Vagina (tissue), 2 donors: ENCODE measurements at regions not wholly inside any gene's neighbourhood (a gene's known extent, or its start where the extent isn't known, plus 50 kb on each side); places are given as distances from the start of the nearest gene placed in this dataset.

ENCODE experiments used
- DNase-seq, 2 donors: peaks; one replicate each; pipeline ENCODE4 v3.0.0-alpha.2; 2017; ENCODE audit errors: extremely low spot score in 2 of 2
- H3K27ac ChIP-seq: fragments of 200-600 bp; sonication (generic); one replicate; pipeline ENCODE4 v1.5.1; 2019
- H3K27me3 ChIP-seq: fragments of 200-600 bp; sonication (generic); one replicate; pipeline ENCODE4 v1.5.1; 2019
- H3K36me3 ChIP-seq, 2 donors: fragments of 200-600 bp; sonication (generic); one replicate each; pipeline ENCODE4 v1.5.1; 2017 to 2019
- H3K4me1 ChIP-seq: fragments of 200-600 bp; sonication (generic); one replicate; pipeline ENCODE4 v1.5.1; 2019
- H3K4me3 ChIP-seq, 2 donors: fragments of 200-600 bp; sonication (generic); 1 replicate in 1 of 2; 2 replicates in 1 of 2; pipeline ENCODE4 v1.5.1; 2016 to 2019
- H3K9me3 ChIP-seq: fragments of 200-600 bp; sonication (generic); one replicate; pipeline ENCODE4 v1.5.1; 2019
- CTCF ChIP-seq, 3 experiments: fragments of 450-650 bp in 2 of 3; fragments of 200-600 bp in 1 of 3; sonication (generic) in 1 of 3; IDR thresholded peaks; one replicate each; pipeline ENCODE4 v1.5.1; 2017 to 2019; ENCODE audit warnings: antibody characterized with exemption in 3 of 3, mild to moderate bottlenecking in 2 of 3, moderate library complexity in 2 of 3
- POLR2A ChIP-seq, 2 donors: fragments of 450-650 bp; IDR thresholded peaks; one replicate each; pipeline ENCODE4 v1.6.1; 2017; ENCODE audit warnings: antibody characterized with exemption in 2 of 2, mild to moderate bottlenecking in 2 of 2, moderate library complexity in 2 of 2
- POLR2AphosphoS5 ChIP-seq, 2 donors: sonication (generic); formaldehyde crosslinking; IDR thresholded peaks; one replicate each; pipeline ENCODE4 v1.9.0; 2017; ENCODE audit warnings: antibody characterized with exemption in 2 of 2, mild to moderate bottlenecking in 2 of 2, low read depth in 1 of 2; ENCODE audit not compliant: insufficient read depth in 1 of 2
- intact Hi-C: fragments of 100-400 bp; cut with DNase I; formaldehyde crosslinking; loops from one replicate; pipeline ENCODE4 v1.15.1; 2023

- Histone ChIP-seq H3K9me3 (no peaks in the 10 kb centered on the region), H3K4me3 (no peak overlapping the region), H3K4me1 (no peaks in the 10 kb centered on the region), H3K36me3 (no peaks in the 10 kb centered on the region), H3K27me3 (no peaks in the 10 kb centered on the region), H3K27ac (no peak overlapping the region)
- TF ChIP-seq CTCF (IDR thresholded peaks at IDR 0.05) (no peak), POLR2A (IDR thresholded peaks at IDR 0.05) (no peak), POLR2AphosphoS5 (IDR thresholded peaks at IDR 0.05; ENCODE audit: insufficient read depth in 1 of 2, low read depth in 1 of 2) (no peak)
- no peak for DNase-seq
- intact Hi-C loops = no loop called here
Measured at GRCh38 chr5:159858871-159859270, 57.4 kb upstream of the ADRA1B start.

DNA sequence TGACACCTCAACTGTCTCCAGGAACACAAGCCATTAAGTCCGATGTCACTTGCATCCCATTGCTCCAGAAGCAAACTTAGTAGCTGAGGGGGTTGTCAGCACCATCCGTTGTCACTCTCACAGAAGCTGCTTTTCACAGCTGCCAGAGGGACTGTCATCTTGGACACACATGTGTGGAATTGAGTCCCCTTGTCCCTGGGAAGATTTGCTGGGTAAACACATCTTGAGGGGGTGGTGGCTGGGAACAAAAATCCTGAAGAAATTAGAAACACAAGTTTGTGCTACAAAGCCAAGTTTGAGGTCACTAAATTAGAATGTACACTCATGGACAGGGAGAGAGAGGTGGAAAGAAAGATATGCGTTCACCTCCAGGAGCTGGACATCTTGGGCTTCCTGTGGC is 55.2 kb upstream of the ADRA1B start:
- H3K36me3 ChIP-seq = no peaks in the 10 kb centered on the region
- no peaks in the 10 kb centered on the region for H3K27me3 ChIP-seq
- TF ChIP-seq POLR2AphosphoS5 (IDR thresholded peaks at IDR 0.05; ENCODE audit: insufficient read depth in 1 of 2, low read depth in 1 of 2) = no peak
- TF ChIP-seq POLR2A (IDR thresholded peaks at IDR 0.05) = no peak
- no peak for TF ChIP-seq CTCF (IDR thresholded peaks at IDR 0.05)
- H3K4me3 ChIP-seq = no peak overlapping the region
- intact Hi-C loops = no loop called here
- no peaks in the 10 kb centered on the region for H3K9me3 ChIP-seq
- no peak overlapping the region for H3K27ac ChIP-seq
- no peaks in the 10 kb centered on the region for H3K4me1 ChIP-seq
- DNase-seq = no peak

- Histone ChIP-seq H3K9me3 (no peaks in the 10 kb centered on the region), H3K36me3 (no peaks in the 10 kb centered on the region), H3K27ac (no peak overlapping the region), H3K4me1 (no peaks in the 10 kb centered on the region), H3K27me3 (no peaks in the 10 kb centered on the region), H3K4me3 (peak overlapping the region in 1 of 2 donors; percentile 11)
- TF ChIP-seq CTCF (IDR thresholded peaks at IDR 0.05) (no peak), POLR2A (IDR thresholded peaks at IDR 0.05) (no peak), POLR2AphosphoS5 (IDR thresholded peaks at IDR 0.05; ENCODE audit: insufficient read depth in 1 of 2, low read depth in 1 of 2) (peak in 1 of 2 donors; percentile 52)
- intact Hi-C loops = no loop called here
- no peak for DNase-seq
Measured at GRCh38 chr5:159864885-159865691, 51.2 kb upstream of the ADRA1B start.

DNA sequence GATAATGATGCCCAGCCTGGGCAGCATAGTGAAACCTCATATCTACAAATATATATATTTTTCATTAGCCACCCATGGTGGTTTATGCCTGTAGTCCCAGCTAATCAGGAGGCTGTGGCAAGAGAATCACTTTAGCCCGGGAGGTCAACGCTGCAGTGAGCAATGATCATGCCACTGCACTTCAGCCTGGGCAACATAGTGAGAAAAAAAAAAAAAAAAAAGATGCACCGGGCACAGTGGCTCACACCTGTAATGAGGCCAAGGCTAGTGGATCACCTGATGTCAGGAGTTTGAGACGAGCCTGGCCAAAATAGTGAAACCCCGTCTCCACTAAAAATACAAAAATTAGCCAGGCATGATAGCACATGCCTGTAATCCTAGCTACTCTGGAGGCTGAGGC is 50.2 kb upstream of the ADRA1B start:
- Histone ChIP-seq H3K27ac (no peak overlapping the region), H3K9me3 (no peaks in the 10 kb centered on the region), H3K36me3 (no peaks in the 10 kb centered on the region), H3K4me1 (no peaks in the 10 kb centered on the region), H3K27me3 (no peaks in the 10 kb centered on the region), H3K4me3 (no peak overlapping the region)
- no peak for DNase-seq
- intact Hi-C loops = no loop called here
- TF ChIP-seq CTCF (IDR thresholded peaks at IDR 0.05) = no peak
- no peak for TF ChIP-seq POLR2A (IDR thresholded peaks at IDR 0.05)
- TF ChIP-seq POLR2AphosphoS5 (IDR thresholded peaks at IDR 0.05; ENCODE audit: insufficient read depth in 1 of 2, low read depth in 1 of 2) = no peak
